HG03558 (cell line): ENCODE measurements at regions not wholly inside any gene's neighbourhood (a gene's known extent, or its start where the extent isn't known, plus 50 kb on each side); places are given as distances from the start of the nearest gene placed in this dataset.

Experiments
- ATAC-seq: cut with Tn5 transposase; IDR thresholded peaks from one replicate; pipeline ENCODE4 v1.9.1; 2021; ENCODE audit warnings: moderate number of reproducible peaks; ENCODE audit not compliant: unreplicated experiment; ENCODE audit errors: extremely low read depth

GRCh38 chr9:115633104-115633503 lies 515.1 kb upstream of the TNC start:
- no peak for ATAC-seq

DNA sequence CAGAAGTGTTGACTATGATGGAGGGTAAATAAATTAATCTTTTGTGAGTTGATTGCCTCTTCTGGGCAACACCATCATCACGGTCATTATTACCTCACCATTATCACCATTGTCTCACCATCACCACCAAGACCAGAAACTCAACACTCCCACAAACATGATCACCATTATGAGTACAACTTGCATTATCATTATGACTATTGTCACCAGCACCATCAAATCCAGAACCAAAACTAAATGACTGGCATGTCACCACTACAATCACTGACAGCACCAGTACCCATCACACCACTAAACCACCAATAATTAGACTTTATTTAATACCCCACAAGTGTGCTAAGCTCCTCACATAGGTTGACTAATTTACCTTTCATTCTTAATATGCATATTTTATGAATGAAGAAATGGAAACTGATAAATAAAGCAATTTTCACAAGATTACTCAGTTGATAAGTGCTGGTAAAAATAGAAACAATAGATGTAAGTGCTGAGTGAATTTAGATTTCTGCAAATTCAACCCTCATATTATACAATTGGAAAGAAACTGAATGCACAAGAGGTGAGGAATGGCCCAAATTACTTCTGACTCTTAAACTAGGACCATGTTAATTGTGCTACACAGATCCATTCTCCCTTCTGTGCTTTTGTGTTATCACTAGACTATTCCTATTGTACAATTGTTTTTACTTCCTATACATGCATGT lies 517.8 kb upstream of the PAPPA start:
- ATAC-seq = no peak

DNA sequence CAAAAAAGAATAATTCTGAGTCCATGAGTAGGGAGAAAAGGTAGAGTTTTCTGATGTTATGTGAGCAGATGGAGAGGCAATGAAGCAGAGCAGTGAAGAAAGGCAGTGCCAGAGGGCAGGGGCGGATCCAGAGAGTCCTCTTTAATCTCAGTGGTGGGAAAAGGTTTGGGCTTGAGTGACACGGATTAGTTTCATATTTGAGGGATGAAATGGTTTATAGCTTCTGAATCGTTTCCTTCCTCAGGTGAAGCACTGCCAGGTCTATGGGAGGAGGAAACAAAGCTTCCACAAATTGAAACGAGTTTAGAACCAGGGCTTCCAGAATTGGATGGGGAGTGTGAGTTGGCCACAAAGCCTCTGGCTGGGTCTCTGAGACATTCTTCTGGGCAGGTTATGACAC lies 517.0 kb upstream of the PAPPA start:
- no peak for ATAC-seq

DNA sequence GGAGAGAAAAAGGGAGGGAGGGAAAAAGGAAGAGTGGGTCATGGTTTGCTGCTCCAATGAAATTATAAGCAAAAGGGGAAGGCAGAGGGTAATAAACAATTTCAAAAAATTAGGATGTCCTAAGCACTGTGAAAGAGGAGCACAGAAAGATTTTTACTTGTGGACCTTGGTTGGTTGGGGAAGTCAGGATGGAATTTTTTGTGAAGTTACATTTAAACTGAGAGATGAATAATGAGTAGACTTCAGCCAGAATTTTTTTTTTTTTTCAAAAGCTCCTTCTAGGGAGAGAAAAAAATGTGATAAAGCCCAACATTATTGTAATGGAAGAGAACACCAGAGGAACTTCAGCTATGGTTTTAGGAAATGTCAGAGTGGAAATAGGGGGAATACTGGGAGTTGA lies 515.9 kb upstream of the PAPPA start:
- no peak for ATAC-seq

- no peak for ATAC-seq
These were observed 512.7 kb upstream of the PAPPA start for GRCh38 chr9:115640887-115641286.

DNA sequence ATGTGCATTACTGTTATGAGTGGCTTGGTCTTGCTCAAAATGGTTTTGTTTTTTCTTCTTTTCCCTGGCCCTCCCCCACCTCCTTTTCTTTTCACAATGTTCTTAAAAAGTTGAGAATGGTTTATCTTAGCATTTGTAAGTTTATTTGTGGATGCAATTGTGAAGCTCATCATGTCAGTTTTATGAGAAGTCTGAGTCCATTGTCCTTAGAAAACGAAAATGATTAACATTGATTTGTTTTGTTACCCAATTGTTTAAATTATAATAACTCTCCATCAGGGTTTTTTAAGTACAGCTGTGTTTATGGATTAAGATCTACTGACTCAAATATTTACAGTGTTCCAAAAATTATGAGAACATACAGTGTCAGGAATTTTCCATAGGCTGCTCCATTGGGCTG lies 511.3 kb upstream of the PAPPA start:
- ATAC-seq = no peak

GRCh38 chr9:115643948-115644727 lies 509.5 kb upstream of the PAPPA start:
- ATAC-seq = no peak

- ATAC-seq = no peak
These were observed 503.6 kb upstream of the PAPPA start for GRCh38 chr9:115649991-115650472.

DNA sequence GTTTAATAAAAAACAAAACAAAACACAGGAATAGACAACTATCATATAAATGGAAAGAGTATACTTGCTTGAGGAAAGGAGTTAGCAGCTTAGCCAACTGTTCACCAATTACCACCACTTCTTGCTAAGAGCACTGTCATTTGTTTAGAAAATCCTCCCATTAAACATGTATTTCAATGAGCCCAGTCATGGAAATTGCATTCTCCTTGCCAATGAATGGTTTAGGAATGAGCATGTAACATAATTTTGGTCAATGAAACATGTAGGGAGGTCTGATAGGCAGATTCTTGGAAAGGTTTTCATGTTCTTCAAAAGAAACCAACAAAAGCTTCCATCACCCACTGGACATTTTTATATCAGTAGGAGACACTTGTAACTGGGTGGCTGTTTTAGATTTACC lies 502.8 kb upstream of the PAPPA start:
- no peak for ATAC-seq

- no peak for ATAC-seq
These were observed 502.1 kb upstream of the PAPPA start for GRCh38 chr9:115651461-115651860.

DNA sequence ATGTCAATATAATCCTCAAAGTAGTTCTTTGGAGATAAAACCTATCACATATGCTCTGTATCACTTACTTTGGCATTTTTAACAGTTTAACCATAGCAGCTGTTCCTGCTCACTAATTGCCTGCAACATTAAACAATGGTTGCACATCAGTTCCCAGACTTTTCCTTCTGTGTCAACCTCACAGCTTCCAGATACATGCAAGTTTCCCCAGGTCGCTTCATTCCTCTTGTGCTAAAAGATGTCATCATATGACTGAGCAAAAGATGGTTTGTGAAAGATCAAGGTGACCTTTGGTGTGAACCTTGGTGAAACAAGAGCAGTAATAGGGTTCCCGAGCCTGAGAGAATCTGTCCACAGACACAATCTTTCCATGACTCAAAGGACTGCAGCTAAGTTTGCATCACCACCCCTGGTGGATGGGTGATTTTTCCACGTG lies 500.4 kb upstream of the PAPPA start:
- no peak for ATAC-seq

GRCh38 chr9:115657695-115658094 lies 495.9 kb upstream of the PAPPA start:
- ATAC-seq = no peak

- no peak for ATAC-seq
These were observed 488.1 kb upstream of the PAPPA start for GRCh38 chr9:115665519-115665918.

DNA sequence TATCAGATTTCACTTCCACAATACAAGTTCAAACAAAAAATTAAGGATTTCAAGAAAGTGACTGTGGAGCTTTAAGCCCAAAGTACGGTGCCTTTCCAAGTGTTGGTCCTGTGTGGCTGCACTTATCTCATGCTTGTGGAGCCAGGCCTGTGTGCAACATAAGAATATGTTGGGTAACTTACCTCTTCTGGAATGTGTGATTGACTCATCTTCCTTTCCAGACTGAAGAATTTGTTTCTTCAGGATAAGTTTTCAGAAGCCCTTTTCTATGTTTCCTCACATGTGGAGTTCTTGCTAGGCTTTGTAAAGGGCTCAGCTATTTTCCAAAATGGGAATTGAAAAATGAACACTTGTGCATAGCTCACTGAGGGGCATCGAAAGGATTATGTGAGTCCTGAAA lies 485.1 kb upstream of the PAPPA start:
- no peak for ATAC-seq

DNA sequence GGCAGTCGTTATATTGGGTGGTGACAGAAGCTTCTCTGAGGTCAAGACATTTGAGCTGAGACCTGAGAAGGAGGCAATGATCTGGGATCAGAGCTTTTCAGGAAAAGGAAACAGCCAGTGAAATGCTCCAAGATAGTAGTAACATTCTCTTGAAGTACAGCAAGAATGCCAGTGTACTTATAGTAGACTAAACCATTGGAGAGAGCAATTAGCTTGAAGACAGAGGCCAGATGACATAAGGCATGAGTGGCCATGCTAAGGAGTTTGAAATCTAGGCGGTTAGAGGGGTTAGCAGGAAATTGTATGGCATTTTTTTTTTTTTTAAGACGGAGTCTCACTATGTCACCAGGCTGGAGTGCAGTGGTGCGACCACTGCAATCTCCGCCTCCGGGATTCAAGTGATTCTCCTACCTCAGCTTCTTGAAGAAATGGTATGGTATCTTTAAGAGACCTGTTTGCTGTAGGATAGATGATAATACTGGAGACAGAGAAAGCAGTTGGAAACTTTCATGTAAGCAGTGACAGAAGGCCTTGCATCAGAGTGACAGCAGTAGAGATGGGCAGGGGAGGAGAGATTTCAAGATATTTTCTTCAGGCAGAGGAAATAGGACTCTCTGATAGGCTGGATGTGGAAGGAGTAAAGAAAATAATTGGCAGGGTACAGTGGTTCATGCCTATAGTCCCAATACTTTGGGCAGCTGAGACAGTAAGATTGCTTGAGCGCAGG lies 482.2 kb upstream of the PAPPA start:
- no peak for ATAC-seq

DNA sequence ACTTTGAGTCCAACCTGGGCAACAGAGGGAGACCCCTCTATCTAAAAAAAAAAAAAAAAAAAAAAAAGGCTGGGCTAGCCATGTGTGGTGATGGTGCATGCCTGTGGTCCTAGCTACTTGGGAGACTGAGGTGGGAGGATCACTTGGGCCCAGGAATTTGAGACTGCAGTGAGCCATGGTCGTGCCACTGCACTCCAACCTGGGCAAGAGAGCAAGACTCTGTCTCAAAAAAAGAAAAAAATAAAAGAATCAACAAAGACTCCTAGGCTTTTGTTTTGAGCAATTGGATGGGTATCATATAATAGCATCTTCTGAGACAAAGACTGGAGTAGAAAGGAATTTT lies 481.7 kb upstream of the PAPPA start:
- ATAC-seq = no peak

- no peak for ATAC-seq
These were observed 480.9 kb upstream of the PAPPA start for GRCh38 chr9:115672477-115673316.

- no peak for ATAC-seq
These were observed 480.0 kb upstream of the PAPPA start for GRCh38 chr9:115673599-115673998.

DNA sequence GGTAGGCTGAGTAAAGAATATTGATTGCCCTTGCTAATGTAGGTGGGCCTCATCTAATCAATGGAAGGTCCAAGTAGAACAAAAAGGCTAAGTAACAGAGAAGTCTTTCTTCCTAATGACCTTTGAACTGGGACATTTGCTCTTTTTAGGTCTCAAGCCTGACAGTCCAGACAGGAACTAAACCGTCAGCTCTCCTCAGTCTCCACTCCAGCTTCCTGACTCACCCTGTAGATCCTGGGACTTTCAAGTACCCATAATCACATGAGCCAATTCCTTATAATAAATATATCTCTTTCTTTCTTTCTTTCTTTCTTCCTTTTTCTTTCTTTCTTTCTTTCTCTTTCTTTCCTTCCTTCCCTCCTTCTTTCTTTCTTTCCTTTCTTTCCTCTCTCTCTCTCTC lies 479.5 kb upstream of the PAPPA start:
- ATAC-seq = no peak

- ATAC-seq = no peak
These were observed 477.8 kb upstream of the PAPPA start for GRCh38 chr9:115675834-115676233.
